Right lobe of liver (tissue), 4 donors: ENCODE measurements at regions not wholly inside any gene's neighbourhood (a gene's known extent, or its start where the extent isn't known, plus 50 kb on each side); places are given as distances from the start of the nearest gene placed in this dataset.

ENCODE experiments used
- CTCF ChIP-seq, 4 donors: fragments of 200-600 bp in 3 of 4; fragments of 450-650 bp in 1 of 4; IDR thresholded peaks; one replicate each; pipeline versions ENCODE4 v1.5.1 to v1.8.0; 2016 to 2022; ENCODE audit warnings: antibody characterized with exemption in 4 of 4, mild to moderate bottlenecking in 2 of 4
- POLR2A ChIP-seq: fragments of 450-650 bp; IDR thresholded peaks from one replicate; pipeline ENCODE4 v1.6.1; 2017; ENCODE audit warnings: antibody characterized with exemption, mild to moderate bottlenecking
- donor health status: DM: no; HTN: no; CAD: no.
- donor health status: DM: no; HTN: no; CAD: no.
- donor health status: DM: no; HTN: yes; CAD: no.

- TF ChIP-seq POLR2A (no peak), CTCF (IDR thresholded peaks at IDR 0.05) (no peak)
Measured at GRCh38 chr9:115910959-115911358, 242.6 kb upstream of the PAPPA start.
